Keratinocyte (primary cell): ENCODE measurements at regions not wholly inside any gene's neighbourhood (a gene's known extent, or its start where the extent isn't known, plus 50 kb on each side); places are given as distances from the start of the nearest gene placed in this dataset.

Experiments
- DNase-seq: peaks from one replicate; pipeline ENCODE4 v3.0.0-alpha.2; 2011; ENCODE audit warnings: low read depth, missing footprints, low spot score
- FAIRE-seq: peaks from 2 replicates; lab custom pipeline; 2011; peaks lifted over from hg19 to GRCh38; lab: Jason Lieb, UNC
- H2AFZ ChIP-seq: 2 replicates; pipeline ENCODE4 v1.6.0; 2012; ENCODE audit warnings: low read length, control low read depth, inconsistent platforms; ENCODE audit not compliant: control insufficient read depth
- H3K27ac ChIP-seq: 2 replicates; pipeline ENCODE4 v1.5.1; 2011; ENCODE audit warnings: low read length; ENCODE audit not compliant: control insufficient read depth, insufficient read depth
- H3K27me3 ChIP-seq: 3 replicates; pipeline ENCODE4 v1.6.0; 2011; ENCODE audit warnings: low read length; ENCODE audit not compliant: control insufficient read depth, insufficient read depth; ENCODE audit errors: extremely low read depth
- H3K36me3 ChIP-seq, 2 experiments: 2 replicates in 1 of 2; 3 replicates in 1 of 2; pipeline ENCODE4 v1.5.1; 2011; ENCODE audit warnings: low read length in 2 of 2, mild to moderate bottlenecking in 1 of 2; ENCODE audit not compliant: control insufficient read depth in 2 of 2, insufficient read depth in 2 of 2; ENCODE audit errors: extremely low read depth in 1 of 2
- H3K4me1 ChIP-seq: 3 replicates; pipeline ENCODE4 v1.5.1; 2011; ENCODE audit warnings: low read length; ENCODE audit not compliant: control insufficient read depth, insufficient read depth; ENCODE audit errors: extremely low read depth
- H3K4me2 ChIP-seq: 3 replicates; pipeline ENCODE4 v1.6.0; 2011; ENCODE audit warnings: low read depth, low read length; ENCODE audit not compliant: control insufficient read depth, insufficient read depth; ENCODE audit errors: extremely low read depth
- H3K4me3 ChIP-seq, 3 experiments: fragments of 200-600 bp in 1 of 3; sonication (generic) in 1 of 3; 2 replicates in 2 of 3; 3 replicates in 1 of 3; pipeline ENCODE4 v1.5.1; 2011 to 2016; ENCODE audit warnings: low read length in 3 of 3, mild to moderate bottlenecking in 3 of 3, control low read depth in 2 of 3, inconsistent platforms in 1 of 3, low read depth in 1 of 3, mixed read lengths in 1 of 3, mixed run types in 1 of 3, moderate library complexity in 1 of 3; ENCODE audit not compliant: control insufficient read depth in 2 of 3, insufficient read depth in 2 of 3; ENCODE audit errors: extremely low read depth in 1 of 3
- H3K79me2 ChIP-seq: 2 replicates; pipeline ENCODE4 v1.6.0; 2012; ENCODE audit warnings: low read length; ENCODE audit not compliant: control insufficient read depth, insufficient read depth
- H3K9ac ChIP-seq: 3 replicates; pipeline ENCODE4 v1.6.0; 2011; ENCODE audit warnings: low read length; ENCODE audit not compliant: control insufficient read depth, insufficient read depth; ENCODE audit errors: extremely low read depth
- H3K9me1 ChIP-seq: 3 replicates; pipeline ENCODE4 v1.6.0; 2011; ENCODE audit warnings: low read length; ENCODE audit not compliant: control insufficient read depth, insufficient read depth; ENCODE audit errors: extremely low read depth
- H3K9me3 ChIP-seq: 2 replicates; pipeline ENCODE4 v1.5.1; 2012; ENCODE audit warnings: low read depth, low read length; ENCODE audit not compliant: control insufficient read depth
- H4K20me1 ChIP-seq: 3 replicates; pipeline ENCODE4 v1.6.0; 2011; ENCODE audit warnings: low read length; ENCODE audit not compliant: control insufficient read depth, insufficient read depth; ENCODE audit errors: extremely low read depth
- CTCF ChIP-seq, 3 experiments: IDR thresholded peaks in 1 of 3; conservative IDR thresholded peaks in 1 of 3; optimal IDR thresholded peaks in 1 of 3; 2 replicates in 2 of 3; 3 replicates in 1 of 3; pipeline versions ENCODE3 to v1.5.1; 2011; ENCODE audit warnings: low read length in 3 of 3, mild to moderate bottlenecking in 3 of 3, moderate library complexity in 2 of 3, control low read depth in 1 of 3, inconsistent platforms in 1 of 3; ENCODE audit not compliant: insufficient read depth in 2 of 3; ENCODE audit errors: extremely low read depth in 1 of 3
- EZH2 ChIP-seq: IDR thresholded peaks from one replicate; pipeline ENCODE4 v1.6.1; 2012; ENCODE audit warnings: inconsistent platforms, mild to moderate bottlenecking, low read length, moderate library complexity
- dilution Hi-C: fragments of 300-500 bp; cut with MboI; formaldehyde crosslinking; loops from one replicate; pipeline ENCODE4 v1.7.0; 2020; ENCODE audit warnings: low sequenced_read_pairs; ENCODE audit not compliant: extremely low pct_ligation_motif_present

GRCh38 chr13:85445534-85445933 lies 353.7 kb downstream of the SLITRK6 start:
- no peaks in the 10 kb centered on the region for H3K36me3 ChIP-seq
- no peak for FAIRE-seq
- no peak overlapping the region for H3K27ac ChIP-seq
- dilution Hi-C loops: no loop called here
- H3K9me3 ChIP-seq: no peaks in the 10 kb centered on the region
- no peaks in the 10 kb centered on the region for H3K9me1 ChIP-seq
- no peak overlapping the region for H3K4me3 ChIP-seq
- DNase-seq: no peak
- H3K4me2 ChIP-seq: no peak overlapping the region
- no peaks in the 10 kb centered on the region for H4K20me1 ChIP-seq
- TF ChIP-seq CTCF (optimal IDR thresholded peaks at IDR 0.05 in 1 of 3, IDR thresholded peaks at IDR 0.05 in 1 of 3, conservative IDR thresholded peaks at IDR 0.05 in 1 of 3; ENCODE audit: extremely low read depth in 1 of 3, insufficient read depth in 2 of 3, low read length in 3 of 3) (no peak), EZH2 (no peak)
- no peaks in the 10 kb centered on the region for H3K4me1 ChIP-seq
- H2AFZ ChIP-seq: no peak overlapping the region
- no peaks in the 10 kb centered on the region for H3K79me2 ChIP-seq
- no peak overlapping the region for H3K9ac ChIP-seq
- H3K27me3 ChIP-seq: no peaks in the 10 kb centered on the region

GRCh38 chr13:85441975-85442374 lies 357.2 kb downstream of the SLITRK6 start:
- no peaks in the 10 kb centered on the region for H4K20me1 ChIP-seq
- no peak overlapping the region for H3K4me3 ChIP-seq
- no peaks in the 10 kb centered on the region for H3K27me3 ChIP-seq
- H3K4me2 ChIP-seq: no peak overlapping the region
- no peak for DNase-seq
- no peaks in the 10 kb centered on the region for H3K79me2 ChIP-seq
- no peaks in the 10 kb centered on the region for H3K9me3 ChIP-seq
- H3K9me1 ChIP-seq: no peaks in the 10 kb centered on the region
- no peaks in the 10 kb centered on the region for H3K36me3 ChIP-seq
- no peak overlapping the region for H3K9ac ChIP-seq
- H3K4me1 ChIP-seq: no peaks in the 10 kb centered on the region
- dilution Hi-C loops: no loop called here
- H2AFZ ChIP-seq: no peak overlapping the region
- TF ChIP-seq EZH2 (no peak), CTCF (optimal IDR thresholded peaks at IDR 0.05 in 1 of 3, IDR thresholded peaks at IDR 0.05 in 1 of 3, conservative IDR thresholded peaks at IDR 0.05 in 1 of 3; ENCODE audit: extremely low read depth in 1 of 3, insufficient read depth in 2 of 3, low read length in 3 of 3) (no peak)
- FAIRE-seq: no peak
- no peak overlapping the region for H3K27ac ChIP-seq
